ENCODE measurements at regions not wholly inside any gene's neighbourhood (a gene's known extent, or its start where the extent isn't known, plus 50 kb on each side); places are given as distances from the start of the nearest gene placed in this dataset.
A peak's percentile ranks its signal among the peaks of the same experiment; 100 is the strongest.

DNA sequence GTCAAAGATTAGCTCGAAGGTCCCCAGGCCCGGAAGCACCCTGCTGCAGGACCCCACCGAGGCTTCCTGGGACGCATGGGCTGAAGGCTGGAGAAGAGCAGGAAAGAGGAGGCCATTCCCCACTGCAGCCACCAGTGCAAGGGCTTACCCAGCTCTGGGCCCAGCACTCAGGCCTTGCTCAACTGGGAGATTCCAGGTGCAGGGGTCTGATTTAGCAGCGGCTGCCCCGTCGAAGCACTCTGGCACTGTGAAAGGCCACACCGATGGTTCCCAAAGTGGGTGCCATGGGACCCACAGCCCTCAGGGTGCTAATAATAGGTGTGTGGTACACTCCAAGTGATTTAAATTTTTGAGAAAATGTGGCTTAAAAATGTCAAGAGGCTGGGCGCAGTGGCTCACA, 130.9 kb downstream of the OAT start:
- no peak for DNase-seq (ENCODE audit: low spot score)

DNA sequence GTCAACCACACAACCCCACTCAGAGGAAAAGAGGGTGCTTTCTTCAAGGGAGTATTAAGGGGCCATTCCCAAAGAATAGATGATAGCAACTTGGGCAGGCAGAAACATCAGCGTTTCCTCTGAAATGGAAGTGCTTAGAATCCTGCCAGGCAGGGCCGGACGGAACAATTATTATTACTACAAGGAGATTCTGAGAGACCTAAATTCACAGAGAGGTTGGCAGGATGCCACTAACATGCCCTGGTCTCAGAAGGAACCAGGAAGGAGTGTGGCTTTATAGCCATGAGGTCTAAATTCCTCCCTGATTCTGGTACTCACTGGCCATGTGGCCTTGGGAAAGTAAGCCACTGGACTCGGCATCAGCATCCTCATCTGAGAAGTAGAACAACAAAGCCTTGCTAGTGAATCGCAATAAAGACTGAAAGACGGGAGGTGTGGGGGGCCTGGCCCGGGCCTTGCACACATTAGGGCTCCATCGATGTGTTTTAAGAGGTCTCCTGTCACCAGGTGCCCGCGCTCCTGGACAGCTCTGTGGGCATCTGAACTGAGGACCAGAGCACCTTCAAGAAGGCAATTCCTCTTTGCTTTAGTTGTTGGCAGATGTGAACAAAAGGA, 131.5 kb downstream of the OAT start:
- DNase-seq (ENCODE audit: low spot score): no peak

DNA sequence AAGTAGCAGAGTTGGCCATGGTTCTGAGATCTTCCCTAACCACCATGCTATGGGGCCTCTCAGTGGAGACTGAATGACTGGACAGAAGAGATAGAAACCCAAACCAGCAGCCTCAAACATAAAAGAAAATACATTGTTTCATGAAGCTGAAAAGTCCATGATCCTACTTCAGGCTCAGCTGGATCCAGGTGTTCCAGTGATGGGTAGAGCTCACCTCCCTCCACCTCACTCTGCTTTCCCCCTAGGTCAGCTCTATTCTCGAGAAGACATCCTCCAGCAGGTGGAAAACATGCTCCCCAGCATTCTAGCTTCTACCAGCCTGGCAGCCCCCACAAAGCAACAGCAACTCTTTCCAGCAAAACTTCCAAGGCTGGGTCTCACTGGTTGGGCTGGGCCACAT, 132.1 kb downstream of the OAT start:
- no peak for DNase-seq (ENCODE audit: low spot score)

DNA sequence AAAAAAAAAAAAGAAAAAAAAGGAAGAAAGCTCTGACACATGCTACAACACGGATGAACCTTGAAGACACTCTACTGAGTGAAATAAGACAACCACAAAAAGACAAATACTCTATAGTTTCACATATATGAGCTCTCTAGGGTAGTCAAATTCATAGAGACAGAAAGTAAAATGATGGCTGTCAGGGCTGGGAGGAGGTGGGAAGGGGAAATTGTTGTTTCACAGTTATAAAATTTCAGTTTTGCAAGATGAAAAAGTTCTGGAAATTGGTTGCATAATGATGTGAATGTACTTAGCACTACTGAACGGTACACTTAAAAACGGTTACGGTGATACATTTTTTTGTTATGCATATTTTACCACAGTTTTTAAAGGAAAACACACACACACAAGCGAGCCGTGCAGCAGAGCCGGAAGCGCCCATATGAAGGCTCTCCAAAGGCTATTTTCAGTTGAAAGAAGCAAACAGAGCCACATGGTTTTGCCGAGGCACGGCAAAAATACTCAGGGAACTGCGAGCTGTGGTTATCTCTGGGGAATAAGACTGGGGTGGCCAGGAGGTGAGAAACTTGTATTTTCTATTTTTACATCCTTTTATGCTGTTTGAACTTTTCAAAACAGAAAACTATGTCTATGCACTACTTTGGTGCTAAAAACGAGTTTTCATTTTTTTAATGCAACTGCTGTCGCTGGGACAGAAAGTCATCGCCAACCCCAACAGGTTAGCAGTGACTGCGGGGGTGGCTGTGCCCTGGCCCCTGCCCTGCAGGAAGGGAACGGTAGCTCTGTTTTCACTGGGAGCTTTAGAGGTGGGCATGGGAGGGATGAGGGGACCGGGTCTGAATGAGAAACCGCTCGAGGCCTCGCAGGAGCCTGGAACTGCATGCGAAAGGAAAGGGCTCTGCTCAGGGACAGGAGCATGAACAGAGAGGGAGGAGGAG, 132.9 kb downstream of the OAT start:
- DNase-seq (ENCODE audit: low spot score): no peak

DNA sequence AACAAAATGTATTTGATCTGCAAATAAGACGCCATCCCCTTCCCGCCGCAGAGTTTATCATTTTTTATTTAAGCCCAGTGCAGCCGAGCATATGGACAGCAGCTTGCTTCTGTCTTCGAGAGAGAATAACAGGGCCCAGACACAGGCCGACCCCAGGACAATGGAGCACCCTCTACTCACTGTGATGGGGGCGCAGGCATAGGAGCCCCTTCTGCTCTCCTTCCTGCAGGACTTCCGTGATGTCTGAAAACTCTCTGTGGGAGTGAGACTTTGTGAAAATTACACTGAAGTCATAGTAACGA, 134.8 kb downstream of the OAT start:
- DNase-seq (ENCODE audit: low spot score): no peak

DNA sequence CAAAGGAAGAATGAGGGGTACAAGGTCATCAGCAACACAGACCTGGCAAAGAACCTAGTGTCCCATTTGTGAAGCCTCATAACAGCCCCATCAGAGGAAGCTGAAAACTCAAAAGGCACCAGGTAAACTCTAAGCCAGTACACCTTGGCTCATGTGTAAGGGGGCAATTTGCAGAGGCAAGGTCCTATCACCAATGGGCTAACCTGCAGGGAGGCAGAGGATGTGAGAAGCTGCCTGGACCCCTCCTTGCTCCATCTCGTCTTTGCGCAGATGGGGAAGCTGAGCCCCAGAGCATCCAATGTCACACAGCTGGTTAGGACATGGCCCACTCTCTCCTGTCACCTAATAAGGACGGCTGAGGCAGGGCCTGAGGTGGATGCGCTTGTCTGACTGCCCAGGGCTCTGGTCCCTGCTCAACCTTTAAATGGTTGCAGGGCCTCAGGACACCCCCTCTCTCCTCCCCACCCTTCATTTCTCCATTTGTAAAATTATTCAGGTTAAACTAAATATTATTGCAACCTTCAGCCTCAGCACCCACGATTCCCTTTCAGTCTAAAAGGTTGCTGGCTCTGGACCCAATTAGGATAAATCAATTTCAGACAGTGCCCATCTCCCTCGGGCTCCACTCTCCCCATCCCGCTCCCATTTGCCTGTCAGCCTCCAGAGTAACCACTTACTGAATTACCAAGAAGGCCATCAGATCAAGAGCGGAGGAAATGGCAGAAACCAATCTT, 135.3 kb downstream of the OAT start:
- DNase-seq (ENCODE audit: low spot score): peak; percentile 65

DNA sequence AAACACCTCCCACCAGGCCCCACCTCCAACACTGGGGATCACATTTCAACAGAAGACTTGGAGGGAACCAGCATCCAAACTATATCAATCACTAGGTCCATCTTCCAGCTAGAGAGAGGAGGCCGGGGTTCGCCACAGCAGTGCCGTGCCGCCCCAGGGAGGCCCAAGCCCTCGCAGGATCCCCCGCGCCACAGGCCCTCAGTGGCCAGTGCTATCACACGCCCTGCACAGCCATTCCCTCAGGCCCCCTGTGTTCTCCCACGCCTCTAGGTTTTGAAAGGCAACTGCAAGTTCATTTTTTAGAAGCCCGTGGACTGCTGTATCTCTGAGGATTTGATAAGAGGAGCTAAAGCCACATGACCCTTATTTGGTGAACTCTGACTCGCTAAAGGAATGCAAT, 136.4 kb downstream of the OAT start:
- no peak for DNase-seq (ENCODE audit: low spot score)

DNA sequence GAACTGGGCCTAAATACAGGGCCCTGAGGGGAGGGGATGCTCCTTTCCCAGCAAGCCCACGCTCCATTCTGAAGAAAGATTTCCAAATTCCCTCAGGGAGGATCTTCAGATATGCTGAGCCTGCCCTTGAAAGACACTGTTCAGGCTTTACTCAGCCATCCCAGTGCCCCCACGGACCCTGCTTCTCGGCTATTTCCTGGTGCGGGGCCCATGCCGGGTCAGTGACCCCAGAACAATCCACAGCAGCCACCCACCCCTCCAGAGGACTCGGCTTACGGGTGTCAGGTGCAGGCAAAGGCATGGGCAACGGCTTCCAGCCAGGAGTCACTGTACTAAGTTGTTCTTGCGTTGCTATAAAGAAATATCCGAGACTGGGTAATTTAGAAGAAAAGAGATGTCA, 137.1 kb downstream of the OAT start:
- no peak for DNase-seq (ENCODE audit: low spot score)

DNA sequence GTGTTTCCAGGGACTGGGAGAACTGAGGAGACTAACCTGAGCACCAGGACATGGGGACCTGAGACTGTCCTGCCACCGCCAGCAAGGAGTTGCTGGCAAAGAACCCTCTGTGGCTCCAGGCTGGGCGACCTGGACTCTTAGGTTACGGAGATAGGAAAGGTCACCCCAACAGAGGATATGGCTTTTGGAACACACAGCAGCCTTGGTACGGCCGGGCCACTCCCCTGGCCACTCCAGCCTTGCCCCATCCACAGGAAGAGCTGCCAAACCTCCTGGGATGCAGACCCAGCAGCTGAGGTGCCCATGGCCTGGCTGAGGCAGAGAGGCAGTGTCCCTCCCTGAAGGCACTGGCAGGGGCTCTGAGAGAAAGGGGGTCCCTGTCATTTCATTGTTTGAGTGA, 137.8 kb downstream of the OAT start:
- DNase-seq (ENCODE audit: low spot score): no peak

DNA sequence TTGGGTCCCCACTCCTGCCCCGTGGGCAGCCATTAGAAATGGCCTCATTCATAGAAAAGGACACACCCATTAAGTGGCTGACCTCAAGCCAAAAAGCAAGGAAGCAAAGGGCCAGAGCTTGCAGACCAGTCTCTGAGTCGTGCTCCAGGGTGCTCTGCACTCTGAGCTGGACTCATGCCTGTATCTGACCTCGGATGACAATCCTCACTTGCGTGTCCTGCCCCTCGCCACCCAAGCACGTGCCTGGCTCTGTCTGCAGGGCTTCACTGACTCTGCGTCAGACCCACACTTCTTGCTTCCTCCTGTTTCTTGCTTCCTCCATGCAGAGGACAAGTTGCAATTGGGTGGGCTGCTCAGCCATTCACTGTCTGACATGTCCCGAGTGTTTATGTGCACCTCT, 138.8 kb downstream of the OAT start:
- DNase-seq (ENCODE audit: low spot score): no peak

DNA sequence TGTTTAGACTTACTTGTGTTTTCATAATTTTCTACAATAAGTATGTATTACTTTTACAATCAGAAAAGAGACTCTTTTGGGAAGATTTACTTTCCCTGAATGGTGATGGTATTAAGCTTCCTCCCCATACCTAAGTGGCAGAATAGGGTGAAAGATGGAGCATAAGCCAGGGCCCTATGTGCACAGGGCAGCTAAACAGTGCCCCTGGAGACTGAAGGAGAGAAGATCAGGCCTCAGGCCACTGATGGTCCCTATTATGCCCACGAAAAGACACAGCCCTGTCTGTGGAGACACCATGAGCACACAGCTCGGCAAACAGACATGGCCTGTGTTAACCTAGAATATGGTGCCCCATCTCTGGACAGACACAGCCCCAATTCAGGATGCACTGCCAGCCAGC, 139.4 kb downstream of the OAT start:
- DNase-seq (ENCODE audit: low spot score): no peak

DNA sequence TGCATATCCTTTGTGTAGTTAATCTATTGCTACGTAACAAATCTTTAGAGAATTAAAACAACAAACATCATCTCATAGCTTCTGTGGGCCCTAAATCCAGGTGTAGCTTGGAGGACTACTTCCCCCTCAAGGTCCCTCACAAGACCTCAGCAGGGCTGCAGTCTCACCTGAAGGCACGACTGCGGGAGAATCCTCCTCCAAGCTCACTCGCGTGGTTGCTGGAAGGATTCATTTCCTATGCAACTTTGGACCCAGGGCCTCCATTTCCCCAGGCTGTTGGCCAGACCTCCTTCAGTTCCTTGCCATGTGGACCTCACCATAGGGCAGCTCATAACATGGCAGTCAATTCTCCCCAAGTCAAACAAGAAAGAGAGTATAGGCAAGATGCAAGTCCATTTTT, 140.4 kb downstream of the OAT start:
- no peak for DNase-seq (ENCODE audit: low spot score)

DNA sequence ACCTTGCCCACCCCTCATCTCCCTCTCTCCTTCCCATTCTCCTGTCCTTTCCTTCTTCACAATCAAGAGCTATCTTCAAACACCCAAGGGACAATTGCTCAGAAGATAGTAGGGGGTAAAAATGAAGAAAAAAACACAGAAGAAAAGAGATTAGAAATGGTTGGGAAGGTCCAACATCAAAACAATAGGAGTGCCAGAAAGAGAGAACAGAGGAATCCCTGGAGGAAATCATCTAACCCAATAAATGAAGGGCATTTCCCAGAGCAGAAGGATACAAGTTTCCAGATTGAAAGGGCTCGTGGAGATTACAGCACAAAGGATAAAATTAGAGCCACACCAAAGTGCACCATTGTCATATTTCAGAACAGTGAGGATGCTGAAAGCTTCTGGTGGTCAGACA, 145.6 kb downstream of the OAT start:
- DNase-seq (ENCODE audit: low spot score): no peak

DNA sequence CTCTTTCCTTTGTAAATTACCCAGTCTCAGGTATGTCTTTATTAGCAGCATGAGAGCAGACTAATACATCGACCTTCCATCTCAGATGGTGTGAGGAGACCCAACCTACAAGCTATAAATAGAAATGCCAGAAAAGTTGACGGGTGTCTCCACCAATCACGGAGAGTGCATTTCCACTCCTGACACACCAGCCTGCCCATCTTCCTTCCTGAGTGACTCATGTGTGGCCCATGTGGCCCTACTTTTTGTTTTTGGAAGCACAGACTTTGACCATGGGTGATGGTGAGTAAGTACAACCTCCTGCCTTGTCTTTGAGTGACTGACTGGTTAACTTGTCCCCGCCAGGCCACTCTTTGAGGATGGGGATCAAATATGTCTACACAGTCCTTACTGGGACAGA, 147.0 kb downstream of the OAT start:
- no peak for DNase-seq (ENCODE audit: low spot score)

DNA sequence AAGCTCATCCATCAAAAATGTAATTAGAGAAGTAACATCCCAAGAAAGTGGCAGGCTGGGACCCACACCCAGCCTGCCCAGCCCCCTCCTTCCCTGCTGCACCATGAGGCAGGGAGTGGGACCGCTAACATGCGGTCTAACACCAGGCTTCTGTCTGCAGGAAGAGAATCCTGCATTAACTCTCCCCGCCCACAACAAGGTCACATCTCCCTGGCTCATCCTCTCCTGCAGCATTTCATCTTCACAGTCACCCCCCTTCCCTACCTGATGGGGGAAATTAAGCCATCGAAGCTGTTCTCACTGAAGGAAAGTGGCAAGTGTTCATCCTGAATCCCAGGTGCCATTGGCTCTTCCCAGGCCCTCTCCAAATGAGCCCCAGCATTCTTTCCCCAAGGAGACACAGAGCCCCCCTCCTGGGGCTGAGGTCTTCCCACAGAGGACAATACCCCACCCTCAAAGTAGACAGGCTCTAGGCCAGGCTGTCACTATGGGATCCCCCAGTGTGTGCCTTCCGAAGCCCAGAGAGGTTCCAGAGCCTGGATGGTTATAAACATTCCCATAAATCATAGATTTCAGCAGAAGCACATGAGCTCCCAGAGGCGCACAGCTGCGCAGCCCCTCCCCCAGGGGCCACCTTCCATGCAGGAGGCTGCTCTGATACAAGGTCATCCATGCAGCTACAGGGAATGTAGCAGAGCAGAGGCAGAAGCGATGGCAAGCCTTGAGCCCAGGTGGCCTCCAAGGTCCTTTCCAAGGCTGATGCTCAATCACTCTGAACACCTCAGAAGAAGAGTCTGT, 148.0 kb downstream of the OAT start:
- DNase-seq (ENCODE audit: low spot score): peak; percentile 76

DNA sequence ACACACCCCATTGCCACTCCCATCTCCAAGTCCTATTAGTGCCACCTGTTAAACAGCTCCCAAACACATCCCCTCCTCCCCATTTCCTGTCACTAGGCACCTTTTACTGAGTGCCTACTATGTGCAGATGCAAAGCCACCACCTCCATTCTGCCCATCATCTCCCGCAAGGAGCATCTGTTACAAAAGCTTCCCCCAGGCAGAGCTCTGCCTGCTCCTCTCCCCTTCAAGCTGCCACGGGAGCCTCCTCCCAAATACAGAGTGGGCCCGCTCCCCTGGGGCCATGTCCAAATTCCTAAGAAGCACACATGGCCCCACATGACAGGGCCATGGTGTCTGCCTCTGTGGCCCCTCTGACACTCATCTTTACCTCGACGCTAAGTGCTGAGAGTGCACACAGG, 149.7 kb downstream of the OAT start:
- DNase-seq (ENCODE audit: low spot score): no peak

DNA sequence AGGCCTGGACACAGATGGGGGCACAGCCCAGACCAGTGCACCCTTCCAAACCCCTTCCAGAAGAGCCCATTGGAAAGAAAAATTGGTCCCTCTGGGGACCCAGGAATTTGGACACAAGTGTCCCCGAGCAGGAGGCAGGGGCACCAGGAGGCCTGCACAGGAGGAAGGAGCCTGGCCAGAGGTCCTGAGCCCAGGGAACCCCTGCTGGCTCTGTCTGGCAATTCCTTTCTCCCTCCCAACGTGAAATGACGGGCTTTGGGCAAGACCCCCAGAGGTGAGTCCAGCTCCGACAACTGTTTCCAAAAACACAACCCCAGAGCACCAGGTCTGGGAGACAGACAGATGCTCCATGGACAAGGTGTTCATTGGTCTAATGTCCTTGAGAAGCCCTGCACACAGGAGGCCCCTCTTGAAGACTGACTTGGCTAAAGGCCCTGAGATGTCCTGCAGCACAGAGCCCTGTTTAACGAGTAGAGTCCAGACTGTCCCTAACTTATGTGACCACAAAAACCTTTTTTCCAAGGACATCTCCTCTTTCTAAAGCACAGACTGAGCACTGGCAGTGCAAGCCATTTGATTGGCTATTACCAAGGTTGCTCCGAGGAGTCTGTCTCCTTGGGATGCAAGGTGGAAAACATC, 150.7 kb downstream of the OAT start:
- no peak for DNase-seq (ENCODE audit: low spot score)

DNA sequence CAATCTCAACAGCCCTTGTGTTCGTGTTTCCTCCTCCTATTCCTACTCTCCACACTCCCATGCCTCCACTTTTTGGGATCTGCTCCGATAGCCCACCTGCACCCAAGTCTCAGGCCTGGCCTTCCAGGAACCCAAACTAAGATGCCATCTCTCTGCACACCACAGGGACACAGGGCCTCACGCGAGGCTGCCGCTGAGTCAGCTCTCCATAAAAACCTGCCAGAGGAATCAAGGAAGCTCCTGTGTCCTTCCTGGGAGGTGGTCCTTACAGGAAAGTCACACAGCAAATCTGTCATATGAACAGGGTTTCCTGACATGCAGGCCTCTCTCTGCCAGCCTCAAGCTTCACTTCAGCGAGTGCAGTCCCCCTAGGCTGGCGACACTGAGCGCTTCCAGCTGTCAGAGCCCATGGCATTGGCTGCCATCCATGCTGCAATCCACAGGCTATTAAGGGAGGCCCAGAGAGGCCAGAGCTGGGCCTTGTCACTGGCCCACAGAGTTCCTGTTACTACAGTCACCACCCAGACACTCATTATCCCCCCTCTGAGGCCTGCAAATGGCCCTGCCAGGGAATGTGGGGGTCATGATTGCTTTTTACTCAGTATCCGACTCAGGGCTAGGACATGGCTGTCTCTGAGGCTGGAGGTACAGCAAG, 151.4 kb downstream of the OAT start:
- DNase-seq (ENCODE audit: low spot score): no peak

DNA sequence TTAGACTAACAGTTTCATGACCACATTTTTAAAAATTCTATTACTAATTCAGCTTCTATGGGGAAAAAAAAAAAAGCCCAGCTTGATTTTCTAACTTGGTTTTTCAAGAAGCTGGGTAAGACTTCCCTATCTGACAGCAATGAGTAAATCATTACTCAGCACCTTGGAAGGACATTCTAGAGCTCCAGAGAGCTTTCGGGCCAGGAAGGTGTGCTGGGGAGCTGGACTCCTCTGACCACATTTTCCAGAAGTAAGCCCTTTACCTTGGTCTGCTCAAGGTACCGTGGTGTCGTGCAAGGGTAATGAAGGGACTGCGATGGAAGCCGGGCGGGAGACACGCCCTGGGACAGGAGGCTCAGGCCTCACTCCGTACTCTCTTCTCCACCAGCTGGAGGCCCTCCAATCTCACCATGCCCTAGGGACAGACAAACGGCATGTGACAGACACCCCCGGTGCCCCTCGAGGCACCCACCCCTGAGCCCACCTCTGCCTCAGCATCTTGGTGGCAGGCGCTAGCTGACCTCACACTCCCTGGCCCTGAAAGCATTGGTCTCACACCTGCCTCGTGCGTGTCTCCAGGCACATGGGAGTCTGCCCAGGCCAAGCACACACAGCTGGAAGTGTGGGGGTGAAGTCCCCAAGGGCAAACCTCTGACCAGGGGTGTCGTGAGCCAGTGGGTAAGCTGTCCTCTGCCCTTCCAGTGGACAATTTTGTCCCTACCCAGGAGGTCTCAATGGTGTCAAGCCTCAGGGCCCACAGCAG, 152.1 kb downstream of the OAT start:
- DNase-seq (ENCODE audit: low spot score): no peak

DNA sequence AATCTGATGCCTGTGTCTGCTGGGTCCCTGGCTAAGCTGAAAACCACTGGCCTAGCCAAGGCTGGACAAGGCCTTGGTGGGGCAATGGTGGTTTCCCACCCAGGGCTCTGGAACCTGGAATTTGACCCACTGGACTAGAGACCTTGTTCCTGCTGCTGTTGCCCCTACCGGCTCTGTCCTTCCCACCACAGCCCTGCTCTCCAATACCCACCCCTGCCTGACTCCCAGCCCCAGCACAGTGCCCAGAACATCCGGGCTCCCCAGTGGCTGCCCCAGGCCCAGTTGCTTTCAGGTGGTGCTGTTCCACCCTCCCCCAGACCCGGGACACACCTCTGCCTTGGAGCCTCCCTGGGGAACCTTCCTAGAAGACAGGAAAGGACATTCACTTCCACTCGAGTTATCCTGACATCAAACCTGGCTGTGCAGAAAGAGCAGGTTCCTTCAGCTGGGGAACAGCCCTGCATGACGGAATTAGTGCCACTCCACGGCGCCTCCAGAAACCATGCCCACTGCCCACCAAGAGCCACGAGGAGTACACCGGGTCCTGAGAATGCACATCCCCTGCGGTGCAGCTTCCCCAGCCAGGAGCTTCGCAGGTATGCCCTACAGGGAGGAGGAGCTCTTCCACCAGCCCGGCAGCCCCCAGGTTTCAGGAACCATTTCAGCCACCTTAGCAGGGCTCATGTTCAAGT, 152.8 kb downstream of the OAT start:
- DNase-seq (ENCODE audit: low spot score): no peak

All from SK-N-DZ (cell line).